NT2/D1 (cell line): ENCODE measurements at regions not wholly inside any gene's neighbourhood (a gene's known extent, or its start where the extent isn't known, plus 50 kb on each side); places are given as distances from the start of the nearest gene placed in this dataset.
"Not testable (repeated sequence)": the region's sequence is repeated elsewhere in the genome, so short reads cannot be mapped to it uniquely, and the experiment has no call there.

Experiments used
- SUZ12 ChIP-seq: IDR thresholded peaks from 2 replicates; pipeline ENCODE4 v1.6.1; 2011; ENCODE audit not compliant: insufficient read length, insufficient read depth; ENCODE audit errors: extremely low read depth
- ZNF274 ChIP-seq: IDR thresholded peaks from 2 replicates; pipeline ENCODE4 v1.6.1; 2011; ENCODE audit warnings: mild to moderate bottlenecking, low read depth, low read length

DNA sequence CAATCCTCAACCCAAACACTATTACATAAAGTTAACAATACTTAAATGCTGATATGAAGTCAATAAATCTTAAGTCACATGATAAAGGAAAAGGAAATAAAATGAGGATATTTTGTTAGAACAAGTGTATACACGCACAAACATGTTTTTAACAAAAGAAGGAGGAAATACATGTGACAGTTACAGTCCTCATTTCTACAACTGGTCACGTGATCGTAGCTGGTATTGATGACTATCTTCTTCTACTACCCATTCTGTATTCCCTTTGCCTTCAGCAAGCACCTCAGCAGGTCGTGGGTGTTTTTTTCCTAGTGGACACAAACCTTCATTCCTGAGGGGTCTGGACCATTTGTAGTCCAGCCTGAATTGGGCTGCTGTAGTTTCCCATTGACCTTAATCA, 610.8 kb downstream of the XPNPEP1 start:
- not testable (repeated sequence) for TF ChIP-seq ZNF274, SUZ12
